ENCODE measurements at regions not wholly inside any gene's neighbourhood (a gene's known extent, or its start where the extent isn't known, plus 50 kb on each side); places are given as distances from the start of the nearest gene placed in this dataset.

DNA sequence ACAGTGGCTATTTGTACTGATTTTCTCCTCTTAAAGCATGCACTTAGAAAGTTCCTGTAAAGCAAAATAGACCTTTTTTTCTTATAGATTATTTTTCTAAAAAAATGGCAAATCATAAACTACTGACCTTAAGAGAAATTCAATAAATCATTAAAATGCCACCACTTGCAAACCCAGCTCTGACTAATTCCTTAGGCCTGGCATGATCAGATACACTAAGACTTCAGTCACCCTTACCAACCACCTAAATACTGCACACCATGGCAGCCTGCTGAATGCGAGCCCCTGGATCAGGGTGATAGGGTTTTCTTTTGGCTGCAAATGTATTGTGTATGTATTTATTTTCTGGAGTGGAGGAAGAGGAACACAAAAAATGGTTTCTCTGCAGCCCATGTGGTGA, 370.6 kb upstream of the TBL1XR1 start:
- TF ChIP-seq POLR2A (IDR thresholded peaks at IDR 0.05; ENCODE audit: extremely low read depth, insufficient read length) (no peak), MYC (IDR thresholded peaks at IDR 0.05; ENCODE audit: low read depth, low read length) (no peak)
- TF ChIP-seq, protein P1, sequence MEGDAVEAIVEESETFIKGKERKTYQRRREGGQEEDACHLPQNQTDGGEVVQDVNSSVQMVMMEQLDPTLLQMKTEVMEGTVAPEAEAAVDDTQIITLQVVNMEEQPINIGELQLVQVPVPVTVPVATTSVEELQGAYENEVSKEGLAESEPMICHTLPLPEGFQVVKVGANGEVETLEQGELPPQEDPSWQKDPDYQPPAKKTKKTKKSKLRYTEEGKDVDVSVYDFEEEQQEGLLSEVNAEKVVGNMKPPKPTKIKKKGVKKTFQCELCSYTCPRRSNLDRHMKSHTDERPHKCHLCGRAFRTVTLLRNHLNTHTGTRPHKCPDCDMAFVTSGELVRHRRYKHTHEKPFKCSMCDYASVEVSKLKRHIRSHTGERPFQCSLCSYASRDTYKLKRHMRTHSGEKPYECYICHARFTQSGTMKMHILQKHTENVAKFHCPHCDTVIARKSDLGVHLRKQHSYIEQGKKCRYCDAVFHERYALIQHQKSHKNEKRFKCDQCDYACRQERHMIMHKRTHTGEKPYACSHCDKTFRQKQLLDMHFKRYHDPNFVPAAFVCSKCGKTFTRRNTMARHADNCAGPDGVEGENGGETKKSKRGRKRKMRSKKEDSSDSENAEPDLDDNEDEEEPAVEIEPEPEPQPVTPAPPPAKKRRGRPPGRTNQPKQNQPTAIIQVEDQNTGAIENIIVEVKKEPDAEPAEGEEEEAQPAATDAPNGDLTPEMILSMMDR (IDR thresholded peaks at IDR 0.05; ENCODE audit: low read depth, low read length): no peak
- TF ChIP-seq, protein P2, sequence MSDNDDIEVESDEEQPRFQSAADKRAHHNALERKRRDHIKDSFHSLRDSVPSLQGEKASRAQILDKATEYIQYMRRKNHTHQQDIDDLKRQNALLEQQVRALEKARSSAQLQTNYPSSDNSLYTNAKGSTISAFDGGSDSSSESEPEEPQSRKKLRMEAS (IDR thresholded peaks at IDR 0.05; ENCODE audit: low read depth, low read length): no peak
